NT2/D1 (cell line): ENCODE measurements at regions not wholly inside any gene's neighbourhood (a gene's known extent, or its start where the extent isn't known, plus 50 kb on each side); places are given as distances from the start of the nearest gene placed in this dataset.

ENCODE experiments used
- SUZ12 ChIP-seq: IDR thresholded peaks from 2 replicates; pipeline ENCODE4 v1.6.1; 2011; ENCODE audit not compliant: insufficient read length, insufficient read depth; ENCODE audit errors: extremely low read depth
- YY1 ChIP-seq: IDR thresholded peaks from 2 replicates; pipeline ENCODE4 v1.6.1; 2011; ENCODE audit not compliant: insufficient read length, insufficient read depth

DNA sequence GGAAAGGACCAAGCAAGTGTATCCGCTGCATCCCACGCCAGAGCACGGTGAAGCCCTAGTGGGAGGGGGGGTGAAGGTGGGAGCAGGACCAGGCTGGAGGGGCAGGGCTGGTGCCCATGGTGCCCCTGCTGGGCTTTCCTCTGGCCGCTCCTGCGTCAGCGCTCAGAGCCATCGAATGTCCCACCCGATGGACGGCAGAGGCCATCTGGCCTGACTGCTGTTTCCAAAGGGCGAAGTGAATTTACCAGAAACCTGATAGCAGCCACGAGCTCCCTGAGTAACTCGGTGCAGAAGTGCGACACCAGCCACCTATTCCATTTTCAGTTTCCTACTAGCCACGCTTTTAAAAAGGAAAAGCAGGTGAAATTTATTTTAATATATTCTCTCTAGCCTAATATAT, 203.6 kb upstream of the CIBAR2 start:
- TF ChIP-seq YY1 (no peak), SUZ12 (no peak)
